Stimulated activated CD4-positive, alpha-beta T cell treated with anti-CD3 and anti-CD28 coated beads, Interleukin-4, amount 100 ng/mL, for 4 hours (primary cell): ENCODE measurements at regions not wholly inside any gene's neighbourhood (a gene's known extent, or its start where the extent isn't known, plus 50 kb on each side); places are given as distances from the start of the nearest gene placed in this dataset.
A peak's percentile ranks its signal among the peaks of the same experiment; 100 is the strongest.

Source experiments
- DNase-seq, 2 experiments: peaks; one replicate each; pipeline ENCODE4 v3.0.0-alpha.2; 2020

- DNase-seq, result no peak
Observed at GRCh38 chr17:69605571-69605970, 191.1 kb downstream of the MAP2K6 start.

- no peak for DNase-seq
Observed at GRCh38 chr17:69606142-69606800, 191.8 kb downstream of the MAP2K6 start.

DNA sequence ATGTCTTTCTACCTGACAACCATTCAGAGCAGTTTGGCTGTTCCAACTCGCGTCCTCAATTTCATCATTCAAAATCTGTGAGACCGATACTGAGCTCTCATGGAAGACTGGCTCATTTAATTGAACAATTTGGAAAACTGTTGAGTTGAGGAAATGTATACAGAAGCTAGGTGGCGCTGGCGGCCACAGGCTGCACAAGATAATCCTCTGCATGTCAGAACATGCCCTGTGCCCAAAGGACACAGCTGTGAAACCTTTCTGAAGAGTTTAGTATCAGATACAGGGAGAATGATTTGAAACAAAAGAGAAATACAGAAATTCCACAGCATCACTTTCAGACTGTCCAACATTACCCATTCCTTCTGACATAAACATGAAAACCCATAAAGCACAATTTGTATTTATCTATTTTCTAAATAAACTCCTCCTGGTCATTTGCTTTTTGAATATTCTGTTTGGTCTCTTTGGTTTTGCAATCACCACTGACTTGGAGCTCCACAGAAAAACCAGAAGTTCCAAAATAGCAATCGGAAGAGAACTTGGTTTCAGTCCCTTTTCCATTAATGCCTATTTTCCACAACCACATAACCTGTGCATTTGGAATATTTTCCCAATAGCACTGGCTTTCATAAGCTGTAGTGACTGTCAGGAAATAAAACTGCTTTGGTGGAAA, 192.8 kb downstream of the MAP2K6 start:
- DNase-seq, result peak in 1 of 2 experiments; percentile 4

- DNase-seq, result no peak
Observed at GRCh38 chr17:69608141-69608540, 193.6 kb downstream of the MAP2K6 start.

DNA sequence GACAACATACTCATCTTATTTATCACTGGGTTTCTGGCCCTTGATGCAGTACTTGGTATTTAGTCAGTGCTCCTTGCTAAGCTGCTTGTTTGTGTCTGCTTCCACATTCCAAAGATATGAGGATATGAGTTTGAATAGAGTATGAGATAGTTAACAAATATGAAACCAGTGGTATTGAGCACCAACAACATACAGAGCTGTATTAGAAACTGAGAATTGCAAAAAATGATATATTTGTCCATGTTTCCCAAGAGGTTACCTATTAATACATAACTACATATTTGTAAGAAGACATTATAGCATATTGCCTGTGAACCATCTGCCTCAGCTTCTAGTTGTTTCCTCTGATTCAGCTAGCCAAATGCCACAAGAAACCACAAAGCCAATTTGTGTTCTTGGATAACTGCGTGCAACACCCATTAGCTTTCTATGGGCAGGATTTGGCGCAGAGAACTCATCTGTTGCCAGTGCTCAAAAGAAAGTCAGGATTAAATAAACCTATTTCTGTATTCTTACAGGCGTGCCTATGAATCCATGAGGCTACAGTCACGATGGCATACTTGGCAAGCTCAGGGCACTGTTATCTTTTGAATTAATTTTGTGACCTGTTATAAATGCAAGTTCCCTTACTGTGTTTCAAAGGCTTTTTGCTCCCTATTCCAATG, 194.4 kb downstream of the MAP2K6 start:
- no peak for DNase-seq

DNA sequence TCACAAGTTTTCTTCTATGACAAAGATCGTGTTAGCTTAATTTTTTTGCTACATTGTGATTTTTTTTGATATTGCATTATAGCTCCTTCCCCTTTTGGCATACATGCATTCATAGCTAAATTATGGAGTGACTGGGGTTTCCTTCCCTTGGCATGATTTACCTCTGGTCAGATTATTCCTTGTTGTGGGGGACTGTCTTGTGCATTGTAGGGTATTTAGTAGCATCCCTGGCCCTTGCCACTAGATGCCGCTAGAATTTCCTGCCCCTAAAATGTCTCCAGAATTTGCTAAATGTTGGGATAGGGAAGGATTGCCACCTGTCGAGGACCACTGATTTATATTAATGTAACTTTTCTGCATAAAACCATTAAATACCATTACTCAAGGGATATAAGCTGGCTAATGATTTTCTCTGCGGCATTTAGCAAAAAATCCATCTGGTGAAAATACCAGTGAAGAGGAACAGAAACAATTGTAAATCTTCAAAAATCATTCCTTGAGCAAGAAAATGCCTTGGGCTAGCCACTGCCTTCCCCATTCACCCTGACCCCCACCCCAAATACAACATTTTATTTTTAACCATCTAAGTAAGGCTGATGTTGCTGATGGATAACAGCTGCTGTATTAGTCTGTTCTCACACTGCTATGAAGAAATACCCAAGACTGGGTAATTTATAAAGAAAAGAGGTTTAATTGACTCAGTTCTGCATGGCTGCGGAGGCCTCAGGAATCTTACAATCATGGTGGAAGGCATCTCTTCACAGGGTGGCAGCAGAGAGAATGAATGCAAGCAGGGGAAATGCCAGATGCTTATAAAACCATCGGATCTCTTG, 195.2 kb downstream of the MAP2K6 start:
- no peak for DNase-seq

GRCh38 chr17:69620363-69620762, 205.9 kb downstream of the MAP2K6 start:
- DNase-seq, result no peak

GRCh38 chr17:69625474-69625873, 211.0 kb downstream of the MAP2K6 start:
- DNase-seq, result no peak

DNA sequence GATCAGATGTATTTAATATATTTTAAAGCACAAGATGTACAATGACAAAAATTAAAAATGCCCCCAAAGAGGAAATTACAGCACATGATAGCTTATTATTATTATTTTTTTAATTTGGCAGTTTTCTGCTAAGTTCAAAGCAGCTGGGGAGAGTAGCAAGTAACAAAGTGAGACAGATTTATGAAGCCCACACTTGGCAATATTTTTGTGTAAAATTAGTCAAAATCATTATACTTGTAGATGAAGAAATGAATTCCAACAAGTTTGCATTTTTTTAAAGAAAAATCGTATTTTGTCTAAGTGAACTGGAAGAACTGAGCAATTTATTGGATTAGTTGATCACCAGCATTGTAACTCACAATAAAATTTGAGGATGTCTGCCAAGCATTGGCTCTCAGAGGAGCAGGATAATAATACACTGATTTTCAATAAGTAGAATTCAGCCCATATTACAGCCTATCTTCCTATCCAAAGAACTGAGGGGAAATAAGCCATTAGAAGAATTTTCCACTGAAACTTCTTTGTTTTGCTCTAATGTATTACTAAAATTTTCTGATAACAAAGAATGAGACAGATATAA, 215.6 kb downstream of the MAP2K6 start:
- DNase-seq, result no peak

- no peak for DNase-seq
Observed at GRCh38 chr17:69634844-69635243, 220.3 kb downstream of the MAP2K6 start.

DNA sequence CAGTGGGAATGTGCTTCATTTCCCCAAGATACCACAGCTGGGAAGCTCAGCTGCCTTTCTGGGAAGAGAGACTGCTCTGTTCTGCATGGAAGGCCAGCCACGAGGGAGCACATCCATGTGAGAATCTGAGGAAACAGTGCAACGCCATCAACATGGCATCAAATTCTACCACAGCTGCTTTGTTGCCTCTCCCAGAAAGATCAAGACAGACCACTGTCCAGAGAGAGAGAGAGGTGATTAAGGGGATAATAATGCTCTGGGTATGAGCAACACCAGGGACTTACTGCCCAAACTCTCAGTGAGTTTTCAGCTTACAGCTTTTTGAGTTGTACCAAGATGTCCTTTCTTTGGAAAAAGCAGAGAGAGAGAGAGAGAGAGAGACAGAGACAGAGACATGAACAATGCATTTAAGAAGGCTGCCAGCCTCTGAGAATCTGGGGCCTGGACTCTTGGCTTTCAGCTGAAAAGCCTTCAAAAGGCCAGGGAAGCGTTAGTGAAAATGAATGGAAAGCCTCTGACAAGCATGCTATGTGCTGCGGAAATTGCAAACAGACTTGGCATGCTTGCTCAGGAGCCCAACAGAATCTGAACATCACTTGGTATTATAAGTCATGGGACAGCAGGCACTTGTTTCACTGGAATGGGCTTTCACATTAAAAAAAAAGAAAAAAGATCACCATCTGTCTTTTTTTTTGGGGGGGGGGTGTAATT, 223.1 kb downstream of the MAP2K6 start:
- DNase-seq, result no peak

DNA sequence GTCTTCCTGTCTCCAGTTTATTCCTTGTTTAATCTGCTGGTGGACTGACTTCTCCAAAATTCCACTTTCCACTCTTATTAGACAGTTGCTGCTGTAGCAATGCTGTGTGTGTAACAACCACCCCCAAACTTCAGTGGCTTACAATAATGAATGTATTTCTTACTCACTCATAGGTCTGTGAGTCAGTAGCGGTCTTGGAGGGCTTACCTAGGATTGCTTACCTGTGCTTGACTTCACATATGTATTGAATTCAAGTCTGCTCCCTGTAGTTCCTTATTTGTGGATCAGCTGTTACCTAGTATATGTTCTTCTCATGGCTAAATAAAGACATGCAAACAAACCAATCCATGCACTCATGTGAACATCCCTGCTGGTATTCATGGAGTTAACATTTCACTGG, 224.6 kb downstream of the MAP2K6 start:
- no peak for DNase-seq

GRCh38 chr17:69640073-69640472, 225.6 kb downstream of the MAP2K6 start:
- DNase-seq, result no peak

DNA sequence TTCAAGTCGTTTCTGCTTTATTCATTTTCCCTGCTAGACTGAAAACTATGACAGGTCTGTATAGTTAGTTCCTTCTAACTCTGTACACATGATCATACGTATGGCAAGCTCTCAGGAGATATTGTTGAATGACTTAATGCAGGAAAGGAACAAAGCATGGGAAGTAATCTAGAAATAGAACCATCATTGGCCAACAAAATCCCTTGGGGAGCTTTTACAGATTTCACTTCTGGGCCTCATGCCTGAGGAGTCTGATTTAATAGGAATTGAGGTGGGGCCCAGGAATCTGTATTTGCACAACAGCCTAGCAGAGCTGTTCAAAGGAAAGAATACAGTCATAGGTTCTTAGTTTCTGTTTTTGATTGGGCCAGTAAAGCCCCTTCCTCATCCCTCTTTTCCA, 229.2 kb downstream of the MAP2K6 start:
- no peak for DNase-seq

- no peak for DNase-seq
Observed at GRCh38 chr17:69646729-69647128, 232.2 kb downstream of the MAP2K6 start.

DNA sequence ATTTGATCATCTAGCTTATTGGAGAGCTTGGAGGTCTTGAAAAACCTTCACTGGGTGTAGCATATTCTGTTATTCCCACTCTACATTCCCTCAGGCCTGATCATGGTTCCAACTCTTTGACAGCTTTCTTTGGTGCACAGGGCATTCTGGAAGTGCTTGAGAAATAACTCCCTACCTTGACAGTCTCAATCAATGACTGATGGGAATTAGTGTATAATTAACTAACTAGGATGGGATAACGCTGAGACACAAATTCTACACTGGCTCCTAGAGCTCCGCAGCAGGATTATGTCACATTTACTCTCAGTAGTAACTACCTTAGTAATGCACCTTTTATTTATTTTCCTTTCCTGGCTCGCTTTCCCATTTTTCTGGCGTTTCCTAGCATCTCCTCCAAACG, 236.4 kb downstream of the MAP2K6 start:
- DNase-seq, result no peak

GRCh38 chr17:69651921-69652320, 237.4 kb downstream of the MAP2K6 start:
- DNase-seq, result no peak

- no peak for DNase-seq
Observed at GRCh38 chr17:69654981-69655855, 240.7 kb downstream of the MAP2K6 start.

GRCh38 chr17:69655902-69656301, 241.4 kb downstream of the MAP2K6 start:
- DNase-seq, result no peak

DNA sequence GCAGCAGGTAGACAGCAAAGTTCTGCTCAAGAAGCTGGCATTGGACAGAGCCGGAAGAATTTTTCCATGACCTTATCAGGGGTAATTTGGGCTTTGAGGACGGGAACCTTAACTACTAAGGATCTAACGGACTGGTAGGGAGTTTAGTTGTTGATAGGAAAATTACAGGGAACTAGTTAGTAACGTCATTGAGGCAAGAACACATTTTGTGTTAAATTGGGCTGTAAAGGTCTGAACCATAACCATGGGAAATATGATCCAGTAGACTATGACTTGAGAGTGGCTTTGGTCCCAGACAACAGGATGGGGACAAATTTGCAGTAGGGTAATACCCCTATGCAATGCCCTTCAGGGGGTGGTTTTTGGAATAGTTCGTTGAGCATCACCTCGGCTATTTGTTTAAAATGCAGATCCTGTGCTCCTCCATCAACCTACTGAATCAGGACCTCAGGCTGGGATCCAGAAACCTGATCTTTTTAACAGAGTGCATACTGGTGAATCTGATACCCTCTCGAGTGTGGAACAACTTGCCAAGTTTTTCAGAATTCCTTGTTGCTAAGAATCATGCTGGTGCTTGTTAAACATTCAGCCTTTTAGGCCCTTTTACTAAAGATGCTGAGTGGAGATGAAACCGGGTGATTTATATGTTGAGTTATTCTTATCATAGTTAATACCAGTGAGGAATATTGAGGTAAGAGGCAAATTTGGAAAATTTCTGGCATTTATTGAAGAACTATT, 255.1 kb downstream of the MAP2K6 start:
- no peak for DNase-seq

DNA sequence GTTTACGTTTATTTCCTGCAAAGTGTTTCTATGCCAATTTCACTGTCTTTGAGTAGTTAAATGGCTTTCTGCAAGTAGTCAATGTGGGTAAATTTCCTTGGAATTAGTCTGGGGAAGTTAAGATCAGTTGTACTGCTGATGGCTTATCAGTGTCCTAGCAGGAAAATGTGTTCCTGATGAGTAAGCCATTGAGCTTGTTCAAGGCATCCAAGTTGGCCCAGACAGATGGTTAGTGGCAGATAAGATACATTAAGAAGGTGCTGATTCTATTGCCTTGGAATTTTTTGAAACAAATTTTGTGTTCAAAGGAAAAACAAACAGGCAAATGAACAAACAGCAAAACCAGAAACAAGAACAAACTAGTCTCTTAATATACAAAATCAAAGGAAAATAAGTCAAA, 258.4 kb downstream of the MAP2K6 start:
- DNase-seq, result no peak
